Prostate gland (tissue), 2 donors: ENCODE measurements at regions not wholly inside any gene's neighbourhood (a gene's known extent, or its start where the extent isn't known, plus 50 kb on each side); places are given as distances from the start of the nearest gene placed in this dataset.

ENCODE experiments used
- POLR2A ChIP-seq: fragments of 450-650 bp; IDR thresholded peaks from one replicate; pipeline ENCODE4 v1.6.1; 2016; ENCODE audit warnings: antibody characterized with exemption, mild to moderate bottlenecking
- TF ChIP-seq, protein P1 (sequence below), 4 experiments: fragments of 200-600 bp in 2 of 4; fragments of 450-650 bp in 2 of 4; sonication (generic) in 2 of 4; IDR thresholded peaks; 1 replicate in 3 of 4; 2 replicates in 1 of 4; pipeline ENCODE4 v1.5.1; 2016 to 2019; ENCODE audit warnings: antibody characterized with exemption in 4 of 4, mild to moderate bottlenecking in 2 of 4, moderate library complexity in 2 of 4

- TF ChIP-seq, protein P1, sequence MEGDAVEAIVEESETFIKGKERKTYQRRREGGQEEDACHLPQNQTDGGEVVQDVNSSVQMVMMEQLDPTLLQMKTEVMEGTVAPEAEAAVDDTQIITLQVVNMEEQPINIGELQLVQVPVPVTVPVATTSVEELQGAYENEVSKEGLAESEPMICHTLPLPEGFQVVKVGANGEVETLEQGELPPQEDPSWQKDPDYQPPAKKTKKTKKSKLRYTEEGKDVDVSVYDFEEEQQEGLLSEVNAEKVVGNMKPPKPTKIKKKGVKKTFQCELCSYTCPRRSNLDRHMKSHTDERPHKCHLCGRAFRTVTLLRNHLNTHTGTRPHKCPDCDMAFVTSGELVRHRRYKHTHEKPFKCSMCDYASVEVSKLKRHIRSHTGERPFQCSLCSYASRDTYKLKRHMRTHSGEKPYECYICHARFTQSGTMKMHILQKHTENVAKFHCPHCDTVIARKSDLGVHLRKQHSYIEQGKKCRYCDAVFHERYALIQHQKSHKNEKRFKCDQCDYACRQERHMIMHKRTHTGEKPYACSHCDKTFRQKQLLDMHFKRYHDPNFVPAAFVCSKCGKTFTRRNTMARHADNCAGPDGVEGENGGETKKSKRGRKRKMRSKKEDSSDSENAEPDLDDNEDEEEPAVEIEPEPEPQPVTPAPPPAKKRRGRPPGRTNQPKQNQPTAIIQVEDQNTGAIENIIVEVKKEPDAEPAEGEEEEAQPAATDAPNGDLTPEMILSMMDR (IDR thresholded peaks at IDR 0.05): no peak
- TF ChIP-seq POLR2A: no peak
Measured at GRCh38 chr4:79048878-79049277, 109.6 kb upstream of the PAQR3 start.
